SK-N-SH treated with all-trans-retinoic acid at 6 μM for 48 hours (cell line): ENCODE measurements at regions not wholly inside any gene's neighbourhood (a gene's known extent, or its start where the extent isn't known, plus 50 kb on each side); places are given as distances from the start of the nearest gene placed in this dataset.

ENCODE experiments used
- ESRRG ChIP-seq: fragments of 250-450 bp; sonication (Bioruptor Pico); IDR thresholded peaks from 2 replicates; pipeline ENCODE4 v1.6.1; 2021; ENCODE audit warnings: mild to moderate bottlenecking
- TF ChIP-seq, protein P1 (sequence below): fragments of 250-450 bp; sonication (Bioruptor Pico); IDR thresholded peaks from 2 replicates; pipeline ENCODE4 v1.5.1; 2021; ENCODE audit warnings: mild to moderate bottlenecking, moderate library complexity

DNA sequence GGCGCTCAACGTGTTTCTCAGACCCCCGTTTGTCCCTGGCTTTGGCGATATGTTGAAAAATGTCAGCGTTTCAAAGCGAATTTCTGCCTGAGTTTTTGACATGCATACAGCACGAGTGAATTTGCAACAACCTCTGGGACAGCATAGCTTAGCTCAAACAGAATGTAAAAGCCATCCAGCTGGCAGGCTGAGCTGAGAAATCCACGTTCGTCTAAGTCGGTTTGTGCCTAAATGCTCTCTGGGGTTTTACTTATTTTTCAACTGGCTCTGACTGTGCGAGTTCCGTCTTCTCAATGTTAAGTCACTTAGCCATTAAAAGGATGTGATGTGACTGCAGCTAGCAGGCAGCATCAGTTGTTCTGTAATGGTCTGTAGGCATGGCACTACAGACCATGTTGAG, 243.5 kb upstream of the SLCO3A1 start:
- no peak for TF ChIP-seq ESRRG
- TF ChIP-seq, protein P1, sequence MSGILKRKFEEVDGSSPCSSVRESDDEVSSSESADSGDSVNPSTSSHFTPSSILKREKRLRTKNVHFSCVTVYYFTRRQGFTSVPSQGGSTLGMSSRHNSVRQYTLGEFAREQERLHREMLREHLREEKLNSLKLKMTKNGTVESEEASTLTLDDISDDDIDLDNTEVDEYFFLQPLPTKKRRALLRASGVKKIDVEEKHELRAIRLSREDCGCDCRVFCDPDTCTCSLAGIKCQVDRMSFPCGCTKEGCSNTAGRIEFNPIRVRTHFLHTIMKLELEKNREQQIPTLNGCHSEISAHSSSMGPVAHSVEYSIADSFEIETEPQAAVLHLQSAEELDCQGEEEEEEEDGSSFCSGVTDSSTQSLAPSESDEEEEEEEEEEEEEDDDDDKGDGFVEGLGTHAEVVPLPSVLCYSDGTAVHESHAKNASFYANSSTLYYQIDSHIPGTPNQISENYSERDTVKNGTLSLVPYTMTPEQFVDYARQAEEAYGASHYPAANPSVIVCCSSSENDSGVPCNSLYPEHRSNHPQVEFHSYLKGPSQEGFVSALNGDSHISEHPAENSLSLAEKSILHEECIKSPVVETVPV (CRISPR knock-in tag): no peak
